ENCODE measurements at regions not wholly inside any gene's neighbourhood (a gene's known extent, or its start where the extent isn't known, plus 50 kb on each side); places are given as distances from the start of the nearest gene placed in this dataset.

DNA sequence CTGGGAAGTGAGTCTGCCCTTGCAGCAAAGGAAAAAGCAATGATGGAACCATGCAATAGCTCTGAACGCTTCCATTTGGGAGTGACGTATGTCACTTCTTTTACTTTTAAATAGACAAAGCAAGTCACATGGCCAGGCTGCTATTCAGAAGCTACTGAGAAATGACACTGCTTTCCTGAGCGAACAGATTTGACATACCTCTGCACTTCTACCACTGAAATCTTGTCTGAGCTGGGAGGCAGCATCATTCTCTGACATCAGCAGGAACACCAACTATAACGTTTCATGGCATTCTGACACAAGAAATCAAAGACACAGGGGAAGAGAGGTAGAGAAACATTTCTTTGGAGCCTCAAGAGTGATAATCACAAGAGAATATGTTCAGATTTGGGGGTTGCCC lies 271.1 kb downstream of the SNX13 start:
- BruUV-seq (replicated peaks): no TSS peak
- intact Hi-C loops (cut with micrococcal nuclease; ENCODE audit: unreplicated experiment): no loop called here

DNA sequence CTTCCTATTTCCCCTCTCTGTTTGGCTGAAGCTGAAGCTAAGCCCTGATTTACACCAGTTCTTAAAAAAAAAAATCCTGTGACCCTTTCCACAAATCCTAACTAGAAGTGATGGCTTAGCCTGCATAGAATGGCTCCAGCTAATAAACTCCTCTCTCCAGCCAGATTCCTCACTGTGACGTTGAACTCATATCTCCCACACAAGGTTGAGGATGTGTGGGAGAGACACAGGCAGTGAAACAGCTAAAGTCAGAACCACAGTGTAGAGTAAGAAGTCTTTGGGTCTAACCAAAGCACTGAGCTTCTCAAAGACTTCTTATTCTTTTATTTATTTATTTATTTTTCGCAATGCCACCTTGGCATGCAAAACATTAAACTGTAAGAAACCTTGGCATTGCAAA lies 268.3 kb downstream of the SNX13 start:
- no peak overlapping the region for H3K4me3 ChIP-seq (ENCODE audit: low read depth, low read length, poor library complexity, severe bottlenecking)
- no peak for DNase-seq (ENCODE audit: low spot score)
- H3K79me2 ChIP-seq (ENCODE audit: insufficient read depth, low read depth, low read length): no peaks in the 10 kb centered on the region
- H2AFZ ChIP-seq (ENCODE audit: low read length): no peak overlapping the region
- H3K4me1 ChIP-seq (ENCODE audit: insufficient read depth, low read length, poor library complexity, severe bottlenecking): no peaks in the 10 kb centered on the region
- ChIA-PET POLR2A (interaction anchor here (0.5 to 1.2 kb wide), 5 partner anchors 8 to 1388 kb away, joined by 3 to 5 read pairs (median 4); no protein-coding TSS in a partner anchor), CTCF (ENCODE audit: unreplicated experiment) (no interaction called here)
- H3K27ac ChIP-seq (ENCODE audit: low read depth, low read length, poor library complexity, severe bottlenecking): no peak overlapping the region
- H3K9me2 ChIP-seq (ENCODE audit: insufficient read depth, low read length): no peaks in the 10 kb centered on the region
- no peaks in the 10 kb centered on the region for H3K9me3 ChIP-seq (ENCODE audit: low read length)
- TF ChIP-seq EZH2phosphoT487 (IDR thresholded peaks at IDR 0.05; ENCODE audit: borderline replicate concordance, low read depth, low read length): no peak
- TF ChIP-seq, protein P1, sequence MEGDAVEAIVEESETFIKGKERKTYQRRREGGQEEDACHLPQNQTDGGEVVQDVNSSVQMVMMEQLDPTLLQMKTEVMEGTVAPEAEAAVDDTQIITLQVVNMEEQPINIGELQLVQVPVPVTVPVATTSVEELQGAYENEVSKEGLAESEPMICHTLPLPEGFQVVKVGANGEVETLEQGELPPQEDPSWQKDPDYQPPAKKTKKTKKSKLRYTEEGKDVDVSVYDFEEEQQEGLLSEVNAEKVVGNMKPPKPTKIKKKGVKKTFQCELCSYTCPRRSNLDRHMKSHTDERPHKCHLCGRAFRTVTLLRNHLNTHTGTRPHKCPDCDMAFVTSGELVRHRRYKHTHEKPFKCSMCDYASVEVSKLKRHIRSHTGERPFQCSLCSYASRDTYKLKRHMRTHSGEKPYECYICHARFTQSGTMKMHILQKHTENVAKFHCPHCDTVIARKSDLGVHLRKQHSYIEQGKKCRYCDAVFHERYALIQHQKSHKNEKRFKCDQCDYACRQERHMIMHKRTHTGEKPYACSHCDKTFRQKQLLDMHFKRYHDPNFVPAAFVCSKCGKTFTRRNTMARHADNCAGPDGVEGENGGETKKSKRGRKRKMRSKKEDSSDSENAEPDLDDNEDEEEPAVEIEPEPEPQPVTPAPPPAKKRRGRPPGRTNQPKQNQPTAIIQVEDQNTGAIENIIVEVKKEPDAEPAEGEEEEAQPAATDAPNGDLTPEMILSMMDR (conservative IDR thresholded peaks at IDR 0.05; ENCODE audit: low read length): no peak
- no TSS peak for BruUV-seq (replicated peaks)
- H3K36me3 ChIP-seq (ENCODE audit: insufficient read depth, low read length): no peaks in the 10 kb centered on the region
- H3K4me2 ChIP-seq (ENCODE audit: low read length): no peak overlapping the region
- intact Hi-C loops (cut with micrococcal nuclease; ENCODE audit: unreplicated experiment): no loop called here
- H4K20me1 ChIP-seq (ENCODE audit: insufficient read depth, low read length): no peaks in the 10 kb centered on the region

More for the DNA sequence above, 271.1 kb downstream of the SNX13 start:
- no peak overlapping the region for H3K27ac ChIP-seq (ENCODE audit: low read depth, low read length, poor library complexity, severe bottlenecking)
- H3K9me3 ChIP-seq (ENCODE audit: low read length): no peaks in the 10 kb centered on the region
- no peaks in the 10 kb centered on the region for H4K20me1 ChIP-seq (ENCODE audit: insufficient read depth, low read length)
- H3K4me2 ChIP-seq (ENCODE audit: low read length): no peak overlapping the region
- no peak overlapping the region for H2AFZ ChIP-seq (ENCODE audit: low read length)
- ChIA-PET POLR2A (no interaction called here), CTCF (ENCODE audit: unreplicated experiment) (no interaction called here)
- no peaks in the 10 kb centered on the region for H3K36me3 ChIP-seq (ENCODE audit: insufficient read depth, low read length)
- no peaks in the 10 kb centered on the region for H3K9me2 ChIP-seq (ENCODE audit: insufficient read depth, low read length)
- TF ChIP-seq, protein P1 (conservative IDR thresholded peaks at IDR 0.05; ENCODE audit: low read length): no peak
- TF ChIP-seq EZH2phosphoT487 (IDR thresholded peaks at IDR 0.05; ENCODE audit: borderline replicate concordance, low read depth, low read length): no peak
- H3K79me2 ChIP-seq (ENCODE audit: insufficient read depth, low read depth, low read length): no peaks in the 10 kb centered on the region
- no peak overlapping the region for H3K4me3 ChIP-seq (ENCODE audit: low read depth, low read length, poor library complexity, severe bottlenecking)
- no peaks in the 10 kb centered on the region for H3K4me1 ChIP-seq (ENCODE audit: insufficient read depth, low read length, poor library complexity, severe bottlenecking)
- no peak for DNase-seq (ENCODE audit: low spot score)

DNA sequence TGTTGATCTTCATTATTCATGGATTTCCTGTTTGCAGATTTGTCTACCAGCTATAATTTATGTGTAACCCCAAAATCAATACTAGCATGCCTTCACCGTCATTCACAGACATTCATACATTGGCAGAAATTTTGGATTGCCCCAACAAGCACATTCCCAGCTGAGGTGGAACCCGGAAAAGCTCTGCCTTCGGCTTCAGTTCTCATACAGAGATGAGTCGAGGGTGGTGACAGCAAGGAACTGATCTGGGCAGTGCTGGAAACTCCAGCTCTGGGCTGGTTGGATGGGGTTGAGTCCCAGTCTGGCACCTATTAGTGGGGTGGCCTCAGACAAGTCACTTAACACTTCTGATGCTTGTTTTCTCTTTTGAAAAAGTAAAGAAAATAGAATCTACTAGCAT lies 267.5 kb downstream of the SNX13 start:
- Histone ChIP-seq H3K4me3 (ENCODE audit: low read depth, low read length, poor library complexity, severe bottlenecking) (no peak overlapping the region), H3K4me1 (ENCODE audit: insufficient read depth, low read length, poor library complexity, severe bottlenecking) (no peaks in the 10 kb centered on the region), H3K4me2 (ENCODE audit: low read length) (no peak overlapping the region), H3K9me2 (ENCODE audit: insufficient read depth, low read length) (no peaks in the 10 kb centered on the region), H3K36me3 (ENCODE audit: insufficient read depth, low read length) (no peaks in the 10 kb centered on the region), H4K20me1 (ENCODE audit: insufficient read depth, low read length) (no peaks in the 10 kb centered on the region), H3K79me2 (ENCODE audit: insufficient read depth, low read depth, low read length) (no peaks in the 10 kb centered on the region), H2AFZ (ENCODE audit: low read length) (no peak overlapping the region), H3K9me3 (ENCODE audit: low read length) (no peaks in the 10 kb centered on the region), H3K27ac (ENCODE audit: low read depth, low read length, poor library complexity, severe bottlenecking) (no peak overlapping the region)
- no peak for DNase-seq (ENCODE audit: low spot score)
- TF ChIP-seq EZH2phosphoT487 (IDR thresholded peaks at IDR 0.05; ENCODE audit: borderline replicate concordance, low read depth, low read length): no peak
- TF ChIP-seq, protein P1 (conservative IDR thresholded peaks at IDR 0.05; ENCODE audit: low read length): no peak
- intact Hi-C loops (cut with micrococcal nuclease; ENCODE audit: unreplicated experiment): no loop called here
- BruUV-seq (replicated peaks): no TSS peak
- ChIA-PET POLR2A (interaction anchor here (0.7 kb wide), 1 partner anchor 14 kb away, joined by 3 read pairs; no protein-coding TSS in a partner anchor), CTCF (ENCODE audit: unreplicated experiment) (no interaction called here)

Data from OCI-LY7 (cell line).